ENCODE measurements at regions not wholly inside any gene's neighbourhood (a gene's known extent, or its start where the extent isn't known, plus 50 kb on each side); places are given as distances from the start of the nearest gene placed in this dataset.
A peak's percentile ranks its signal among the peaks of the same experiment; 100 is the strongest.

DNA sequence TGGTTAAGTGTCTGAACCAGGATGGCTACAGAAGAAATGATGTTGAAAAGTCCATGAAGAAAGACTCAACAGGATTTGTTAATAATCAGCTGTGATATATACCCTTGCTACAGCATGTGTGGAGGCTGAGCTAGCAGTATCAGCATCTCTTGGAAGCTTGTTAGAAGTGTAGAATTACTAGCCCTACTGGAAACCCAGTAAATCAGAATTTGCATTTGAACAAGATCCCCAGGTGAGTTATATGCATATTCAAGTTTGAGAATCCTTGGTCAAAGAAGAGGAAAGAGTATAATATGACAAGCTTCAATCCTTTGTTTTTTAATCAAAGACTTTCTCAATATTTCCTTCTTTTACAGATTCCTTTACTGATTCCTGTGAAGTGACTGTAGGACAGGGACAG, 109.0 kb upstream of the KCNJ3 start:
- no peak overlapping the region for H3K27ac Mint-ChIP-seq (ENCODE audit: unreplicated experiment)
- H3K9me3 Mint-ChIP-seq (ENCODE audit: unreplicated experiment): no peaks in the 10 kb centered on the region
- peaks cover 2% of the 10 kb centered on the region for H3K4me1 Mint-ChIP-seq (ENCODE audit: low read depth, unreplicated experiment)
- H3K4me3 Mint-ChIP-seq (ENCODE audit: unreplicated experiment): no peak overlapping the region
- H3K27me3 Mint-ChIP-seq (ENCODE audit: unreplicated experiment): no peaks in the 10 kb centered on the region
- DNase-seq: no peak
- no peaks in the 10 kb centered on the region for H3K36me3 Mint-ChIP-seq (ENCODE audit: unreplicated experiment)
- TF ChIP-seq, protein P1, sequence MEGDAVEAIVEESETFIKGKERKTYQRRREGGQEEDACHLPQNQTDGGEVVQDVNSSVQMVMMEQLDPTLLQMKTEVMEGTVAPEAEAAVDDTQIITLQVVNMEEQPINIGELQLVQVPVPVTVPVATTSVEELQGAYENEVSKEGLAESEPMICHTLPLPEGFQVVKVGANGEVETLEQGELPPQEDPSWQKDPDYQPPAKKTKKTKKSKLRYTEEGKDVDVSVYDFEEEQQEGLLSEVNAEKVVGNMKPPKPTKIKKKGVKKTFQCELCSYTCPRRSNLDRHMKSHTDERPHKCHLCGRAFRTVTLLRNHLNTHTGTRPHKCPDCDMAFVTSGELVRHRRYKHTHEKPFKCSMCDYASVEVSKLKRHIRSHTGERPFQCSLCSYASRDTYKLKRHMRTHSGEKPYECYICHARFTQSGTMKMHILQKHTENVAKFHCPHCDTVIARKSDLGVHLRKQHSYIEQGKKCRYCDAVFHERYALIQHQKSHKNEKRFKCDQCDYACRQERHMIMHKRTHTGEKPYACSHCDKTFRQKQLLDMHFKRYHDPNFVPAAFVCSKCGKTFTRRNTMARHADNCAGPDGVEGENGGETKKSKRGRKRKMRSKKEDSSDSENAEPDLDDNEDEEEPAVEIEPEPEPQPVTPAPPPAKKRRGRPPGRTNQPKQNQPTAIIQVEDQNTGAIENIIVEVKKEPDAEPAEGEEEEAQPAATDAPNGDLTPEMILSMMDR (IDR thresholded peaks at IDR 0.05; ENCODE audit: partially characterized antibody, unreplicated experiment): no peak

DNA sequence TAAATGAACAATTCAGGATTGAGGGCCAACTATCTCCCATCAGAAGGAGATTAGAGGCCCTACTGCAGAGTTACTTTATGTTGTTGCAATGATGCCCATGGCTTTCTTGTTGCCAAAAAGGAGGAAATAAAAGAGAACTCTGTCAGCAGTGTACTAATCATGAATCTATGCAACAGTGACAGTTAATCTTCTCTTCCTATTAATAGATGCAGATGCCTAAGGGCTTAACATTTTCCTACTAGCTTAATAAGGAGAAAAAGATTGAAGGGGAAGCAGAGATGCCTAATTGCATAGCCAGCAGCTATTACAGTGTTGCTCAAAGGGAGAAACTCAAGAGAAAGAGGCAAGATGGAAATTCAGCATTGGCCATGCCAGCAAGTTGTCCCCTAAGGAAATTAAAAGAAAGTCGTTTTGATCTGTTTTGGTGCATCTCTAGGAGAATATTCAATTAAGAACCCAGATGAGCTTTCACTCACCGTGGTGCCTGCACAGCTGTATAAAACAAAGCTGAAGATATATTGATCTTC, 107.1 kb upstream of the KCNJ3 start:
- no peaks in the 10 kb centered on the region for H3K36me3 Mint-ChIP-seq (ENCODE audit: unreplicated experiment)
- H3K9me3 Mint-ChIP-seq (ENCODE audit: unreplicated experiment): no peaks in the 10 kb centered on the region
- no peak for DNase-seq
- peaks cover 2% of the 10 kb centered on the region for H3K4me1 Mint-ChIP-seq (ENCODE audit: low read depth, unreplicated experiment)
- no peak overlapping the region for H3K4me3 Mint-ChIP-seq (ENCODE audit: unreplicated experiment)
- no peak overlapping the region for H3K27ac Mint-ChIP-seq (ENCODE audit: unreplicated experiment)
- TF ChIP-seq, protein P1 (IDR thresholded peaks at IDR 0.05; ENCODE audit: partially characterized antibody, unreplicated experiment): no peak
- H3K27me3 Mint-ChIP-seq (ENCODE audit: unreplicated experiment): no peaks in the 10 kb centered on the region

DNA sequence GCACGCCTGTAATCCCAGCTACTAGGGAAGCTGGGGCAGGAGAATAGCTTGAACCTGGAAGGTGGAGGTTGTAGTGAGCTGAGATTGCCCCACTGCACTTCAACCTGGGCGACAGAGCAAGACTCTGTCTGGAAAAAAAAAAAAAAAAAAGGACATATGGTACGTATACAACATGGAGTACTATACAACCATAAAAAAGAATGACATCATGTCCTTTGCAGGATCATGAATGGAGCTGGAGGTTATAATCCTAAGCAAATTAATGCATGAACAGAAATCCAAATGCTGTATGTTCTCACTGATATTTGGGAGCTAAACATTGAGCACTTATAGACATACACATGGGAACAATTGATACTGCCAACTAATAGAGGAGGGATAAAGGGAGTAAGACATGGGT, 99.3 kb upstream of the KCNJ3 start:
- TF ChIP-seq, protein P1 (IDR thresholded peaks at IDR 0.05; ENCODE audit: partially characterized antibody, unreplicated experiment): no peak
- Mint-ChIP-seq H3K27me3 (ENCODE audit: unreplicated experiment) (no peaks in the 10 kb centered on the region), H3K4me3 (ENCODE audit: unreplicated experiment) (no peak overlapping the region), H3K9me3 (ENCODE audit: unreplicated experiment) (no peaks in the 10 kb centered on the region), H3K4me1 (ENCODE audit: low read depth, unreplicated experiment) (peaks cover under 1% of the 10 kb centered on the region), H3K27ac (ENCODE audit: unreplicated experiment) (no peak overlapping the region), H3K36me3 (ENCODE audit: unreplicated experiment) (no peaks in the 10 kb centered on the region)
- no peak for DNase-seq

GRCh38 chr2:154600927-154601494, 97.5 kb upstream of the KCNJ3 start:
- no peak for DNase-seq
- TF ChIP-seq, protein P1 (IDR thresholded peaks at IDR 0.05; ENCODE audit: partially characterized antibody, unreplicated experiment): no peak
- no peaks in the 10 kb centered on the region for H3K36me3 Mint-ChIP-seq (ENCODE audit: unreplicated experiment)
- H3K27ac Mint-ChIP-seq (ENCODE audit: unreplicated experiment): no peak overlapping the region
- no peak overlapping the region for H3K4me3 Mint-ChIP-seq (ENCODE audit: unreplicated experiment)
- peaks cover 3% of the 10 kb centered on the region for H3K4me1 Mint-ChIP-seq (ENCODE audit: low read depth, unreplicated experiment)
- no peaks in the 10 kb centered on the region for H3K27me3 Mint-ChIP-seq (ENCODE audit: unreplicated experiment)
- H3K9me3 Mint-ChIP-seq (ENCODE audit: unreplicated experiment): no peaks in the 10 kb centered on the region

- Mint-ChIP-seq H3K4me1 (ENCODE audit: low read depth, unreplicated experiment) (peaks cover 3% of the 10 kb centered on the region), H3K36me3 (ENCODE audit: unreplicated experiment) (no peaks in the 10 kb centered on the region), H3K27ac (ENCODE audit: unreplicated experiment) (no peak overlapping the region), H3K27me3 (ENCODE audit: unreplicated experiment) (no peaks in the 10 kb centered on the region), H3K4me3 (ENCODE audit: unreplicated experiment) (no peak overlapping the region), H3K9me3 (ENCODE audit: unreplicated experiment) (no peaks in the 10 kb centered on the region)
- DNase-seq: no peak
- TF ChIP-seq, protein P1 (IDR thresholded peaks at IDR 0.05; ENCODE audit: partially characterized antibody, unreplicated experiment): peak; percentile 8
Observed at GRCh38 chr2:154603682-154604081, 94.8 kb upstream of the KCNJ3 start.
